SK-N-SH (cell line): ENCODE measurements at regions not wholly inside any gene's neighbourhood (a gene's known extent, or its start where the extent isn't known, plus 50 kb on each side); places are given as distances from the start of the nearest gene placed in this dataset.

Experiments
- CTCF ChIA-PET: fragments of 300-600, 350-600 bp; formaldehyde crosslinking; extraction: SDS; loops from one replicate; lab custom pipeline; 2021; lab: Yijun Ruan, JAX
- POLR2A ChIA-PET: fragments of 350-600 bp; sonication (Branson Sonifier 250); formaldehyde crosslinking; extraction: SDS; loops from one replicate; lab custom pipeline; 2020; ENCODE audit warnings: antibody characterized with exemption, inconsistent platforms; lab: Yijun Ruan, JAX
- DNase-seq: peaks from one replicate; pipeline ENCODE4 v3.0.0; 2012
- H2AFZ ChIP-seq: fragments of 200-600 bp; sonication (generic); 2 replicates; pipeline ENCODE4 v1.8.1; 2016; ENCODE audit warnings: antibody characterized with exemption, mild to moderate bottlenecking, low read depth
- H3F3A ChIP-seq: fragments of 200-600 bp; sonication (generic); replicated peaks from 2 replicates; pipeline ENCODE3; 2016; ENCODE audit warnings: antibody characterized with exemption, mild to moderate bottlenecking; ENCODE audit not compliant: insufficient read depth
- H3K27ac ChIP-seq, 2 experiments: fragments of 200-500 bp in 1 of 2; fragments of 200-600 bp in 1 of 2; sonication (Bioruptor generic) in 1 of 2; sonication (generic), shearing (Covaris generic) in 1 of 2; 2 replicates each; pipeline versions ENCODE4 v1.5.1 to v1.6.1; 2014 to 2016; ENCODE audit warnings: low read depth in 2 of 2, inconsistent platforms in 1 of 2, low read length in 1 of 2, mild to moderate bottlenecking in 1 of 2, mixed read lengths in 1 of 2
- H3K27me3 ChIP-seq: fragments of 200-600 bp; sonication (generic), shearing (Covaris generic); 2 replicates; pipeline ENCODE4 v1.6.1; 2016; ENCODE audit warnings: mixed run types; ENCODE audit not compliant: insufficient read depth
- H3K36me3 ChIP-seq, 2 experiments: fragments of 200-500 bp in 1 of 2; fragments of 200-600 bp in 1 of 2; sonication (Bioruptor generic) in 1 of 2; sonication (generic) in 1 of 2; replicated peaks in 1 of 2; 2 replicates each; pipeline versions ENCODE3 to v1.5.1; 2014 to 2016; ENCODE audit warnings: low read length in 1 of 2, mild to moderate bottlenecking in 1 of 2; ENCODE audit not compliant: insufficient read depth in 2 of 2, control insufficient read depth in 1 of 2
- H3K4me1 ChIP-seq, 2 experiments: fragments of 200-500 bp in 1 of 2; fragments of 200-600 bp in 1 of 2; sonication (Bioruptor generic) in 1 of 2; sonication (generic), shearing (Covaris generic) in 1 of 2; 2 replicates each; pipeline versions ENCODE4 v1.5.1 to v1.6.1; 2014 to 2016; ENCODE audit warnings: low read depth in 1 of 2, low read length in 1 of 2, mixed run types in 1 of 2; ENCODE audit not compliant: insufficient read depth in 2 of 2, control insufficient read depth in 1 of 2
- H3K4me2 ChIP-seq: fragments of 200-600 bp; sonication (generic), shearing (Covaris generic); 2 replicates; pipeline ENCODE4 v1.6.1; 2017; ENCODE audit warnings: mixed run types
- H3K4me3 ChIP-seq, 2 experiments: fragments of 200-500 bp in 1 of 2; fragments of 200-600 bp in 1 of 2; sonication (Bioruptor generic) in 1 of 2; sonication (generic), shearing (Covaris generic) in 1 of 2; 2 replicates each; pipeline versions ENCODE4 v1.5.1 to v1.8.1; 2014 to 2016; ENCODE audit warnings: low read depth in 2 of 2, inconsistent platforms in 1 of 2, low read length in 1 of 2, mild to moderate bottlenecking in 1 of 2, mixed read lengths in 1 of 2, moderate library complexity in 1 of 2
- H3K79me2 ChIP-seq: fragments of 200-600 bp; sonication (generic); 2 replicates; pipeline ENCODE4 v1.8.1; 2017; ENCODE audit warnings: mild to moderate bottlenecking; ENCODE audit not compliant: insufficient read depth
- H3K9ac ChIP-seq: fragments of 200-600 bp; sonication (generic); 2 replicates; pipeline ENCODE4 v1.6.1; 2017; ENCODE audit warnings: mixed run types
- H3K9me2 ChIP-seq: fragments of 200-600 bp; sonication (generic); 2 replicates; pipeline ENCODE4 v1.6.1; 2017; ENCODE audit warnings: mixed run types
- H3K9me3 ChIP-seq: fragments of 200-600 bp; sonication (generic); 2 replicates; pipeline ENCODE4 v1.6.1; 2017; ENCODE audit warnings: mixed run types, mild to moderate bottlenecking, moderate library complexity
- H4K20me1 ChIP-seq: fragments of 200-600 bp; sonication (generic); 2 replicates; pipeline ENCODE4 v1.6.1; 2017; ENCODE audit warnings: mild to moderate bottlenecking, mixed run types; ENCODE audit not compliant: insufficient read depth
- EP300 ChIP-seq, 2 experiments: IDR thresholded peaks; 2 replicates each; pipeline versions ENCODE4 v1.4.0 to v1.6.1; 2012; ENCODE audit warnings: borderline replicate concordance in 1 of 2, low read depth in 1 of 2, low read length in 1 of 2
- EZH2phosphoT487 ChIP-seq: fragments of 200-600 bp; sonication (generic); IDR thresholded peaks from 2 replicates; pipeline ENCODE4 v1.6.1; 2017; ENCODE audit warnings: low read depth, mixed run types, mild to moderate bottlenecking, antibody characterized with exemption, moderate library complexity, borderline replicate concordance
- FOSL2 ChIP-seq: IDR thresholded peaks from 2 replicates; pipeline ENCODE4 v1.4.0; 2012; ENCODE audit warnings: low read depth, mild to moderate bottlenecking, moderate library complexity, borderline replicate concordance
- FOXM1 ChIP-seq: IDR thresholded peaks from 2 replicates; pipeline ENCODE4 v1.4.0; 2012; ENCODE audit warnings: low read depth, mild to moderate bottlenecking
- GABPA ChIP-seq: IDR thresholded peaks from 2 replicates; pipeline ENCODE4 v1.4.0; 2012; ENCODE audit warnings: low read depth, mild to moderate bottlenecking
- IRF3 ChIP-seq: fragments of 150-350 bp; IDR thresholded peaks from 2 replicates; pipeline ENCODE4 v1.6.1; 2016; ENCODE audit warnings: mild to moderate bottlenecking, low read depth, low read length
- MAX ChIP-seq: IDR thresholded peaks from 2 replicates; pipeline ENCODE4 v1.4.0; 2012; ENCODE audit warnings: low read depth
- MEF2A ChIP-seq: IDR thresholded peaks from 2 replicates; pipeline ENCODE4 v1.4.0; 2012; ENCODE audit warnings: low read depth, borderline replicate concordance
- NFIC ChIP-seq: IDR thresholded peaks from 2 replicates; pipeline ENCODE4 v1.4.0; 2012; ENCODE audit warnings: borderline replicate concordance
- RFX5 ChIP-seq: IDR thresholded peaks from 2 replicates; pipeline ENCODE4 v1.6.1; 2012; ENCODE audit warnings: mild to moderate bottlenecking, improper control_type of control experiment, low read length
- RXRA ChIP-seq: IDR thresholded peaks from 2 replicates; pipeline ENCODE4 v1.4.0; 2012; ENCODE audit warnings: low read depth, mild to moderate bottlenecking, borderline replicate concordance
- SIN3A ChIP-seq: IDR thresholded peaks from 2 replicates; pipeline ENCODE4 v1.6.1; 2012; ENCODE audit warnings: low read depth, mild to moderate bottlenecking, low read length, moderate library complexity, borderline replicate concordance
- SMC3 ChIP-seq: IDR thresholded peaks from 2 replicates; pipeline ENCODE4 v1.6.1; 2012; ENCODE audit warnings: low read depth, low read length, improper control_type of control experiment
- TEAD4 ChIP-seq: IDR thresholded peaks from 2 replicates; pipeline ENCODE4 v1.4.0; 2012; ENCODE audit warnings: mild to moderate bottlenecking, borderline replicate concordance; ENCODE audit not compliant: insufficient read depth
- USF1 ChIP-seq: IDR thresholded peaks from 2 replicates; pipeline ENCODE4 v1.4.0; 2012; ENCODE audit warnings: low read depth, borderline replicate concordance
- USF2 ChIP-seq: fragments of 150-350 bp; IDR thresholded peaks from 2 replicates; pipeline ENCODE4 v1.6.1; 2017; ENCODE audit warnings: antibody characterized with exemption, low read length, low read depth, borderline replicate concordance
- WGBS: methylation state at CpG from one replicate; pipeline ENCODE4 v1.1.6; 2017; ENCODE audit warnings: low lambda C conversion rate; 5-methylcytosine and 5-hydroxymethylcytosine counted together

- no peaks in the 10 kb centered on the region for H3F3A ChIP-seq
- no peaks in the 10 kb centered on the region for H3K36me3 ChIP-seq
- TF ChIP-seq MEF2A (no peak), GABPA (no peak), MAX (no peak), FOXM1 (no peak), FOSL2 (no peak), USF1 (no peak), NFIC (no peak), IRF3 (no peak), RFX5 (no peak), EP300 (IDR thresholded peaks at IDR 0.05; ENCODE audit: borderline replicate concordance in 1 of 2, low read depth in 1 of 2, low read length in 1 of 2) (no peak), USF2 (no peak), EZH2phosphoT487 (no peak), RXRA (no peak), TEAD4 (no peak), SMC3 (no peak), SIN3A (no peak)
- H3K4me3 ChIP-seq = no peak overlapping the region
- no peak overlapping the region for H3K27ac ChIP-seq
- H3K4me2 ChIP-seq = no peak overlapping the region
- 0% methylated on average over 12 of the region's 18 CpGs for WGBS
- H3K9me3 ChIP-seq = no peaks in the 10 kb centered on the region
- no peaks in the 10 kb centered on the region for H3K4me1 ChIP-seq
- DNase-seq = no peak
- no peaks in the 10 kb centered on the region for H3K79me2 ChIP-seq
- ChIA-PET CTCF (no interaction called here), POLR2A (no interaction called here)
- no peaks in the 10 kb centered on the region for H4K20me1 ChIP-seq
- no peak overlapping the region for H3K9ac ChIP-seq
- H3K9me2 ChIP-seq = no peaks in the 10 kb centered on the region
- no peaks in the 10 kb centered on the region for H3K27me3 ChIP-seq
- H2AFZ ChIP-seq = no peak overlapping the region
These were observed 229.2 kb downstream of the TUBA3C start for GRCh38 chr13:18952225-18953016.
